Right lobe of liver (tissue), 6 donors: ENCODE measurements at regions not wholly inside any gene's neighbourhood (a gene's known extent, or its start where the extent isn't known, plus 50 kb on each side); places are given as distances from the start of the nearest gene placed in this dataset.

Experiments
- ATAC-seq, 4 donors: fragments of 200-7000 bp; cut with Tn5 transposase; one replicate each; pipeline ENCODE4 v1.9.1; 2020; ENCODE audit warnings: mild to moderate bottlenecking in 4 of 4, moderate library complexity in 4 of 4
- DNase-seq, 3 donors: peaks; one replicate each; pipeline ENCODE4 v3.0.0-alpha.2; 2020
- H3K27ac ChIP-seq, 3 donors: fragments of 200-600 bp; one replicate each; pipeline ENCODE4 v1.8.0; 2022
- H3K27me3 ChIP-seq, 2 donors: fragments of 200-600 bp; one replicate each; pipeline ENCODE4 v1.8.0; 2022
- H3K36me3 ChIP-seq, 4 donors: fragments of 200-600 bp; sonication (generic) in 1 of 4; one replicate each; pipeline versions ENCODE4 v1.5.1 to v1.8.0; 2017 to 2022; ENCODE audit warnings: control low read depth in 1 of 4
- H3K4me1 ChIP-seq, 4 donors: fragments of 200-600 bp; sonication (generic) in 1 of 4; one replicate each; pipeline versions ENCODE4 v1.5.1 to v1.8.0; 2017 to 2022; ENCODE audit warnings: control low read depth in 1 of 4
- H3K4me3 ChIP-seq, 3 donors: fragments of 200-600 bp; one replicate each; pipeline ENCODE4 v1.8.0; 2022
- H3K9me3 ChIP-seq, 4 donors: fragments of 200-600 bp; sonication (generic) in 1 of 4; one replicate each; pipeline versions ENCODE4 v1.5.1 to v1.8.0; 2017 to 2022; ENCODE audit warnings: control low read depth in 1 of 4
- CTCF ChIP-seq, 4 donors: fragments of 200-600 bp in 3 of 4; fragments of 450-650 bp in 1 of 4; IDR thresholded peaks; one replicate each; pipeline versions ENCODE4 v1.5.1 to v1.8.0; 2016 to 2022; ENCODE audit warnings: antibody characterized with exemption in 4 of 4, mild to moderate bottlenecking in 2 of 4
- POLR2A ChIP-seq: fragments of 450-650 bp; IDR thresholded peaks from one replicate; pipeline ENCODE4 v1.6.1; 2017; ENCODE audit warnings: antibody characterized with exemption, mild to moderate bottlenecking
- WGBS: methylation state at CpG from one replicate; pipeline ENCODE4 v1.1.6; 2018; ENCODE audit warnings: low coverage, low lambda C conversion rate; ENCODE audit not compliant: insufficient coverage; ENCODE audit errors: missing lambda C conversion rate; 5-methylcytosine and 5-hydroxymethylcytosine counted together
- intact Hi-C, 2 donors: fragments of 100-400 bp; cut with DNase I; formaldehyde crosslinking; loops; one replicate each; pipeline versions ENCODE4 v1.11.2 to v1.14.1; 2022
- donor health status: DM: no; HTN: yes; CAD: no.
- donor health status: DM: no; HTN: no; CAD: no.
- donor health status: DM: no; HTN: no; CAD: no.
- donor health status: DM: no; HTN: yes; CAD: no.
- donor health status: DM: no; HTN: yes; CAD: no.

- H3K27me3 ChIP-seq: no peaks in the 10 kb centered on the region
- H3K9me3 ChIP-seq: no peaks in the 10 kb centered on the region
- no peaks in the 10 kb centered on the region for H3K4me1 ChIP-seq
- intact Hi-C loops: no loop called here
- ATAC-seq: no peak
- H3K4me3 ChIP-seq: no peak overlapping the region
- no peak overlapping the region for H3K27ac ChIP-seq
- no CpG with 5 or more reads among the region's 3 CpGs for WGBS
- no peak for DNase-seq
- no peak for TF ChIP-seq CTCF (IDR thresholded peaks at IDR 0.05)
- no peak for TF ChIP-seq POLR2A
- no peaks in the 10 kb centered on the region for H3K36me3 ChIP-seq
These were observed 502.5 kb downstream of the PCDH17 start for GRCh38 chr13:58134012-58134411.

GRCh38 chr13:58134525-58134924 lies 503.0 kb downstream of the PCDH17 start:
- H3K4me3 ChIP-seq: no peak overlapping the region
- H3K27ac ChIP-seq: no peak overlapping the region
- no peaks in the 10 kb centered on the region for H3K36me3 ChIP-seq
- intact Hi-C loops: no loop called here
- WGBS: 96% methylated on average over 4 of the region's 5 CpGs
- no peaks in the 10 kb centered on the region for H3K4me1 ChIP-seq
- ATAC-seq: no peak
- H3K9me3 ChIP-seq: no peaks in the 10 kb centered on the region
- no peak for TF ChIP-seq POLR2A
- TF ChIP-seq CTCF (IDR thresholded peaks at IDR 0.05): no peak
- no peaks in the 10 kb centered on the region for H3K27me3 ChIP-seq
- DNase-seq: no peak

- TF ChIP-seq CTCF (IDR thresholded peaks at IDR 0.05) (no peak), POLR2A (no peak)
- DNase-seq (no peak), ATAC-seq (no peak)
- Histone ChIP-seq H3K36me3 (no peaks in the 10 kb centered on the region), H3K4me1 (no peaks in the 10 kb centered on the region), H3K27me3 (no peaks in the 10 kb centered on the region), H3K27ac (no peak overlapping the region), H3K4me3 (no peak overlapping the region), H3K9me3 (no peaks in the 10 kb centered on the region)
- 88% methylated on average over 1 of the region's 1 CpG for WGBS
- intact Hi-C loops: no loop called here
These were observed 511.4 kb downstream of the PCDH17 start for GRCh38 chr13:58142952-58143351.

GRCh38 chr13:58144616-58145015 lies 513.1 kb downstream of the PCDH17 start:
- Histone ChIP-seq H3K27me3 (no peaks in the 10 kb centered on the region), H3K9me3 (no peaks in the 10 kb centered on the region), H3K36me3 (no peaks in the 10 kb centered on the region), H3K4me3 (no peak overlapping the region), H3K4me1 (no peaks in the 10 kb centered on the region), H3K27ac (no peak overlapping the region)
- DNase-seq: no peak
- WGBS: 68% methylated on average over 7 of the region's 12 CpGs
- intact Hi-C loops: no loop called here
- no peak for ATAC-seq
- TF ChIP-seq CTCF (IDR thresholded peaks at IDR 0.05) (no peak), POLR2A (no peak)

GRCh38 chr13:58151452-58151851 lies 519.9 kb downstream of the PCDH17 start:
- Histone ChIP-seq H3K27me3 (no peaks in the 10 kb centered on the region), H3K9me3 (no peaks in the 10 kb centered on the region), H3K27ac (no peak overlapping the region), H3K36me3 (no peaks in the 10 kb centered on the region), H3K4me1 (no peaks in the 10 kb centered on the region), H3K4me3 (no peak overlapping the region)
- ATAC-seq: no peak
- DNase-seq: no peak
- intact Hi-C loops: no loop called here
- TF ChIP-seq POLR2A (no peak), CTCF (IDR thresholded peaks at IDR 0.05) (no peak)
- 79% methylated on average over 2 of the region's 2 CpGs for WGBS
